Liver (tissue), 8 donors: ENCODE measurements at regions not wholly inside any gene's neighbourhood (a gene's known extent, or its start where the extent isn't known, plus 50 kb on each side); places are given as distances from the start of the nearest gene placed in this dataset.

Experiments used
- DNase-seq: peaks from one replicate; pipeline ENCODE4 v3.0.0-alpha.2; 2017; ENCODE audit warnings: low spot score
- H3K27ac ChIP-seq, 2 donors: one replicate each; pipeline ENCODE4 v1.7.0; 2013; ENCODE audit warnings: inconsistent platforms in 2 of 2, low read length in 2 of 2, control low read depth in 1 of 2, low read depth in 1 of 2, mild to moderate bottlenecking in 1 of 2
- H3K27me3 ChIP-seq, 4 donors: one replicate each; pipeline versions ENCODE4 v1.6.1 to v1.7.0; 2013; ENCODE audit warnings: low read length in 3 of 4, inconsistent platforms in 1 of 4, mild to moderate bottlenecking in 1 of 4, moderate library complexity in 1 of 4; ENCODE audit not compliant: control insufficient read depth in 4 of 4, insufficient read depth in 4 of 4
- H3K36me3 ChIP-seq, 4 donors: one replicate each; pipeline versions ENCODE4 v1.6.1 to v1.7.0; 2013; ENCODE audit warnings: low read length in 3 of 4, mild to moderate bottlenecking in 3 of 4, low read depth in 1 of 4, moderate library complexity in 1 of 4; ENCODE audit not compliant: control insufficient read depth in 4 of 4, insufficient read depth in 3 of 4
- H3K4me1 ChIP-seq, 4 donors: one replicate each; pipeline versions ENCODE4 v1.6.1 to v1.7.0; 2013; ENCODE audit warnings: low read length in 3 of 4, mild to moderate bottlenecking in 3 of 4, moderate library complexity in 1 of 4; ENCODE audit not compliant: control insufficient read depth in 4 of 4, insufficient read depth in 4 of 4
- H3K4me3 ChIP-seq, 3 donors: one replicate each; pipeline versions ENCODE4 v1.6.1 to v1.7.0; 2013; ENCODE audit warnings: low read length in 3 of 3, control low read depth in 1 of 3, low read depth in 1 of 3, mild to moderate bottlenecking in 1 of 3
- H3K9ac ChIP-seq, 2 donors: one replicate each; pipeline ENCODE4 v1.7.0; 2013; ENCODE audit warnings: low read length in 2 of 2, mild to moderate bottlenecking in 2 of 2, moderate library complexity in 2 of 2, control low read depth in 1 of 2, low read depth in 1 of 2
- H3K9me3 ChIP-seq, 4 donors: one replicate each; pipeline versions ENCODE4 v1.6.1 to v1.7.0; 2013; ENCODE audit warnings: low read length in 3 of 4; ENCODE audit not compliant: control insufficient read depth in 4 of 4
- EGR1 ChIP-seq, 2 donors: IDR thresholded peaks; 2 replicates each; pipeline ENCODE4 v1.6.1; 2016 to 2018; ENCODE audit warnings: antibody characterized with exemption in 2 of 2, low read depth in 2 of 2
- FOXA1 ChIP-seq: IDR thresholded peaks from 2 replicates; pipeline ENCODE4 v1.6.1; 2016; ENCODE audit warnings: antibody characterized with exemption
- FOXA2 ChIP-seq: IDR thresholded peaks from 2 replicates; pipeline ENCODE4 v1.6.1; 2016; ENCODE audit warnings: antibody characterized with exemption
- GABPA ChIP-seq, 2 donors: IDR thresholded peaks in 1 of 2; conservative IDR thresholded peaks in 1 of 2; 2 replicates each; pipeline ENCODE4 v1.6.1; 2016; ENCODE audit warnings: antibody characterized with exemption in 2 of 2, mild to moderate bottlenecking in 1 of 2, moderate library complexity in 1 of 2
- HNF4A ChIP-seq, 2 donors: conservative IDR thresholded peaks; 2 replicates each; pipeline ENCODE4 v1.6.1; 2016; ENCODE audit warnings: antibody characterized with exemption in 2 of 2, mild to moderate bottlenecking in 2 of 2
- HNF4G ChIP-seq: IDR thresholded peaks from 2 replicates; pipeline ENCODE4 v1.6.1; 2016; ENCODE audit warnings: antibody characterized with exemption
- JUND ChIP-seq, 2 donors: IDR thresholded peaks; 2 replicates each; pipeline ENCODE4 v1.6.1; 2016; ENCODE audit warnings: antibody characterized with exemption in 2 of 2
- NR2F2 ChIP-seq: IDR thresholded peaks from 2 replicates; pipeline ENCODE4 v1.6.1; 2016; ENCODE audit warnings: antibody characterized with exemption
- RAD21 ChIP-seq, 2 donors: IDR thresholded peaks; 2 replicates each; pipeline ENCODE4 v1.6.1; 2016; ENCODE audit warnings: antibody characterized with exemption in 2 of 2, mild to moderate bottlenecking in 2 of 2
- RXRA ChIP-seq, 2 donors: IDR thresholded peaks; 2 replicates each; pipeline ENCODE4 v1.6.1; 2017 to 2018; ENCODE audit warnings: antibody characterized with exemption in 2 of 2, mild to moderate bottlenecking in 1 of 2
- SP1 ChIP-seq: IDR thresholded peaks from 2 replicates; pipeline ENCODE4 v1.6.1; 2018; ENCODE audit warnings: antibody characterized with exemption, mild to moderate bottlenecking
- TAF1 ChIP-seq: conservative IDR thresholded peaks from 2 replicates; pipeline ENCODE4 v1.6.1; 2016; ENCODE audit warnings: antibody characterized with exemption, mild to moderate bottlenecking
- YY1 ChIP-seq: IDR thresholded peaks from 2 replicates; pipeline ENCODE4 v1.6.1; 2016; ENCODE audit warnings: antibody characterized with exemption, mild to moderate bottlenecking
- WGBS: extraction: QIAGEN DNeasy Blood & Tissue Kit; methylation state at CpG from one replicate; pipeline ENCODE4 v1.1.7; 2013; 5-methylcytosine and 5-hydroxymethylcytosine counted together
- TF ChIP-seq, protein P1 (sequence below): IDR thresholded peaks from 2 replicates; pipeline ENCODE4 v1.6.1; 2016; ENCODE audit warnings: antibody characterized with exemption
- TF ChIP-seq, protein P2 (sequence below): IDR thresholded peaks from 2 replicates; pipeline ENCODE4 v1.6.1; 2016; ENCODE audit warnings: antibody characterized with exemption
- TF ChIP-seq, protein P3 (sequence below): fragments of 150-350 bp; IDR thresholded peaks from 2 replicates; pipeline ENCODE4 v1.5.1; 2017; ENCODE audit warnings: improper control_type of control experiment, low read depth, low read length; ENCODE audit not compliant: missing input control
- TF ChIP-seq, protein P4 (sequence below): IDR thresholded peaks from 2 replicates; pipeline ENCODE4 v1.6.1; 2016; ENCODE audit warnings: antibody characterized with exemption
- TF ChIP-seq, protein P5 (sequence below): IDR thresholded peaks from 2 replicates; pipeline ENCODE4 v1.6.1; 2016; ENCODE audit warnings: antibody characterized with exemption, mild to moderate bottlenecking
- donor health status: healthy.
- donor health status: healthy.
- donor health status: healthy.
- donor health status: healthy.
- donor health status: healthy.

DNA sequence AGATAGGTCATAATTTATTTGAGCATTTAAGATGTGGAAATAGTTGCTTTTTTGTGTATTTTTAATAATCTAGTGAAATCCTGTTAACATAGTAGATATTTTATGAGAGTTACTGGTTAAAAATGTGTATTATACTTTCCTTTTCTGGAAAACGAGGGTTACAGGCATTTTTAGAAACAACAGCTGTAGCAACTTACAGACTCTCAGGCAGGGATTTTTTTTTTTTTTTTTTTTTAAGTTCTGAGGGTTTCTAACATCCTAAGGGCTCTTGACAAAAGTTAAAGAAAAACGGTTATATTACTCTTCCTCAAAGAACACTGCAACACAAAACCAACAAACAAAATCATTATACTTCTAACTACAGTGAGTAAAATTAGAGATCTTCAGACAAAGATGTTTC is 205.9 kb downstream of the ACKR3 start:
- Histone ChIP-seq H3K9ac (no peak overlapping the region), H3K36me3 (no peaks in the 10 kb centered on the region), H3K9me3 (no peaks in the 10 kb centered on the region), H3K27me3 (no peaks in the 10 kb centered on the region), H3K27ac (no peak overlapping the region), H3K4me1 (no peaks in the 10 kb centered on the region), H3K4me3 (no peak overlapping the region)
- no peak for DNase-seq
- 64% methylated on average over 2 of the region's 2 CpGs for WGBS
- TF ChIP-seq NR2F2: no peak
- no peak for TF ChIP-seq FOXA2
- TF ChIP-seq, protein P1, sequence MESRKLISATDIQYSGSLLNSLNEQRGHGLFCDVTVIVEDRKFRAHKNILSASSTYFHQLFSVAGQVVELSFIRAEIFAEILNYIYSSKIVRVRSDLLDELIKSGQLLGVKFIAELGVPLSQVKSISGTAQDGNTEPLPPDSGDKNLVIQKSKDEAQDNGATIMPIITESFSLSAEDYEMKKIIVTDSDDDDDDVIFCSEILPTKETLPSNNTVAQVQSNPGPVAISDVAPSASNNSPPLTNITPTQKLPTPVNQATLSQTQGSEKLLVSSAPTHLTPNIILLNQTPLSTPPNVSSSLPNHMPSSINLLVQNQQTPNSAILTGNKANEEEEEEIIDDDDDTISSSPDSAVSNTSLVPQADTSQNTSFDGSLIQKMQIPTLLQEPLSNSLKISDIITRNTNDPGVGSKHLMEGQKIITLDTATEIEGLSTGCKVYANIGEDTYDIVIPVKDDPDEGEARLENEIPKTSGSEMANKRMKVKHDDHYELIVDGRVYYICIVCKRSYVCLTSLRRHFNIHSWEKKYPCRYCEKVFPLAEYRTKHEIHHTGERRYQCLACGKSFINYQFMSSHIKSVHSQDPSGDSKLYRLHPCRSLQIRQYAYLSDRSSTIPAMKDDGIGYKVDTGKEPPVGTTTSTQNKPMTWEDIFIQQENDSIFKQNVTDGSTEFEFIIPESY: no peak
- no peak for TF ChIP-seq RXRA (IDR thresholded peaks at IDR 0.05)
- TF ChIP-seq EGR1 (IDR thresholded peaks at IDR 0.05; ENCODE audit: low read depth in 2 of 2): no peak
- no peak for TF ChIP-seq FOXA1
- TF ChIP-seq, protein P2, sequence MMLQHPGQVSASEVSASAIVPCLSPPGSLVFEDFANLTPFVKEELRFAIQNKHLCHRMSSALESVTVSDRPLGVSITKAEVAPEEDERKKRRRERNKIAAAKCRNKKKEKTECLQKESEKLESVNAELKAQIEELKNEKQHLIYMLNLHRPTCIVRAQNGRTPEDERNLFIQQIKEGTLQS: no peak
- no peak for TF ChIP-seq SP1
- no peak for TF ChIP-seq TAF1
- TF ChIP-seq HNF4A (conservative IDR thresholded peaks at IDR 0.05): no peak
- TF ChIP-seq, protein P3, sequence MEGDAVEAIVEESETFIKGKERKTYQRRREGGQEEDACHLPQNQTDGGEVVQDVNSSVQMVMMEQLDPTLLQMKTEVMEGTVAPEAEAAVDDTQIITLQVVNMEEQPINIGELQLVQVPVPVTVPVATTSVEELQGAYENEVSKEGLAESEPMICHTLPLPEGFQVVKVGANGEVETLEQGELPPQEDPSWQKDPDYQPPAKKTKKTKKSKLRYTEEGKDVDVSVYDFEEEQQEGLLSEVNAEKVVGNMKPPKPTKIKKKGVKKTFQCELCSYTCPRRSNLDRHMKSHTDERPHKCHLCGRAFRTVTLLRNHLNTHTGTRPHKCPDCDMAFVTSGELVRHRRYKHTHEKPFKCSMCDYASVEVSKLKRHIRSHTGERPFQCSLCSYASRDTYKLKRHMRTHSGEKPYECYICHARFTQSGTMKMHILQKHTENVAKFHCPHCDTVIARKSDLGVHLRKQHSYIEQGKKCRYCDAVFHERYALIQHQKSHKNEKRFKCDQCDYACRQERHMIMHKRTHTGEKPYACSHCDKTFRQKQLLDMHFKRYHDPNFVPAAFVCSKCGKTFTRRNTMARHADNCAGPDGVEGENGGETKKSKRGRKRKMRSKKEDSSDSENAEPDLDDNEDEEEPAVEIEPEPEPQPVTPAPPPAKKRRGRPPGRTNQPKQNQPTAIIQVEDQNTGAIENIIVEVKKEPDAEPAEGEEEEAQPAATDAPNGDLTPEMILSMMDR: no peak
- TF ChIP-seq, protein P4, sequence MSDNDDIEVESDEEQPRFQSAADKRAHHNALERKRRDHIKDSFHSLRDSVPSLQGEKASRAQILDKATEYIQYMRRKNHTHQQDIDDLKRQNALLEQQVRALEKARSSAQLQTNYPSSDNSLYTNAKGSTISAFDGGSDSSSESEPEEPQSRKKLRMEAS: no peak

DNA sequence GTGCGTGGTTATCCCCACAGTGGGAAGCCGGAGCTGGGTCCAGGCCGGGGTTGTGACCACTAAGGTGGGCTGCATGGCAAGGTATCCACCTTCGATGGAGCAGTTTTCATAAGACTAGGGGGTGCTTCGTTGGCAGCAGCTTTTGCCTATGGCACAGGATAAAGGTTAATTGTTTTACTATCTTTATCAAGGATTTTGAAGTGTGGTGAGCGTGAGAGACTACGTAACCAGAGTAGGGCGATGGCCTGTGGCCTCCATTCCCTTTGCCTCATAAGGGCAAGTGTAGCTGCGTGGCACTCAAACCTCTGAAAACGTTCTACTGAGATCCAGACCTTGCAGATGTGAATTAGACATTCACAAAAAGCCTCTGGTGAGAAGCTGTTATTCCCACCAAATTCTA is 206.6 kb downstream of the ACKR3 start:
- 90% methylated on average over 10 of the region's 10 CpGs for WGBS
- no peak for DNase-seq
- TF ChIP-seq, protein P3: no peak
- TF ChIP-seq, protein P1: no peak
- TF ChIP-seq SP1 (no peak), FOXA1 (no peak), HNF4G (no peak), NR2F2 (no peak), GABPA (IDR thresholded peaks at IDR 0.05 in 1 of 2, conservative IDR thresholded peaks at IDR 0.05 in 1 of 2) (no peak), EGR1 (IDR thresholded peaks at IDR 0.05; ENCODE audit: low read depth in 2 of 2) (no peak), HNF4A (conservative IDR thresholded peaks at IDR 0.05) (no peak), TAF1 (no peak), RAD21 (IDR thresholded peaks at IDR 0.05) (no peak), JUND (IDR thresholded peaks at IDR 0.05) (no peak), YY1 (no peak), FOXA2 (no peak), RXRA (IDR thresholded peaks at IDR 0.05) (no peak)
- TF ChIP-seq, protein P4: no peak
- TF ChIP-seq, protein P2: no peak
- TF ChIP-seq, protein P5, sequence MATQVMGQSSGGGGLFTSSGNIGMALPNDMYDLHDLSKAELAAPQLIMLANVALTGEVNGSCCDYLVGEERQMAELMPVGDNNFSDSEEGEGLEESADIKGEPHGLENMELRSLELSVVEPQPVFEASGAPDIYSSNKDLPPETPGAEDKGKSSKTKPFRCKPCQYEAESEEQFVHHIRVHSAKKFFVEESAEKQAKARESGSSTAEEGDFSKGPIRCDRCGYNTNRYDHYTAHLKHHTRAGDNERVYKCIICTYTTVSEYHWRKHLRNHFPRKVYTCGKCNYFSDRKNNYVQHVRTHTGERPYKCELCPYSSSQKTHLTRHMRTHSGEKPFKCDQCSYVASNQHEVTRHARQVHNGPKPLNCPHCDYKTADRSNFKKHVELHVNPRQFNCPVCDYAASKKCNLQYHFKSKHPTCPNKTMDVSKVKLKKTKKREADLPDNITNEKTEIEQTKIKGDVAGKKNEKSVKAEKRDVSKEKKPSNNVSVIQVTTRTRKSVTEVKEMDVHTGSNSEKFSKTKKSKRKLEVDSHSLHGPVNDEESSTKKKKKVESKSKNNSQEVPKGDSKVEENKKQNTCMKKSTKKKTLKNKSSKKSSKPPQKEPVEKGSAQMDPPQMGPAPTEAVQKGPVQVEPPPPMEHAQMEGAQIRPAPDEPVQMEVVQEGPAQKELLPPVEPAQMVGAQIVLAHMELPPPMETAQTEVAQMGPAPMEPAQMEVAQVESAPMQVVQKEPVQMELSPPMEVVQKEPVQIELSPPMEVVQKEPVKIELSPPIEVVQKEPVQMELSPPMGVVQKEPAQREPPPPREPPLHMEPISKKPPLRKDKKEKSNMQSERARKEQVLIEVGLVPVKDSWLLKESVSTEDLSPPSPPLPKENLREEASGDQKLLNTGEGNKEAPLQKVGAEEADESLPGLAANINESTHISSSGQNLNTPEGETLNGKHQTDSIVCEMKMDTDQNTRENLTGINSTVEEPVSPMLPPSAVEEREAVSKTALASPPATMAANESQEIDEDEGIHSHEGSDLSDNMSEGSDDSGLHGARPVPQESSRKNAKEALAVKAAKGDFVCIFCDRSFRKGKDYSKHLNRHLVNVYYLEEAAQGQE: no peak
- Histone ChIP-seq H3K4me1 (no peaks in the 10 kb centered on the region), H3K36me3 (no peaks in the 10 kb centered on the region), H3K27me3 (no peaks in the 10 kb centered on the region), H3K9me3 (no peaks in the 10 kb centered on the region), H3K9ac (no peak overlapping the region), H3K27ac (no peak overlapping the region), H3K4me3 (no peak overlapping the region)
